ENCODE measurements at regions not wholly inside any gene's neighbourhood (a gene's known extent, or its start where the extent isn't known, plus 50 kb on each side); places are given as distances from the start of the nearest gene placed in this dataset.

DNA sequence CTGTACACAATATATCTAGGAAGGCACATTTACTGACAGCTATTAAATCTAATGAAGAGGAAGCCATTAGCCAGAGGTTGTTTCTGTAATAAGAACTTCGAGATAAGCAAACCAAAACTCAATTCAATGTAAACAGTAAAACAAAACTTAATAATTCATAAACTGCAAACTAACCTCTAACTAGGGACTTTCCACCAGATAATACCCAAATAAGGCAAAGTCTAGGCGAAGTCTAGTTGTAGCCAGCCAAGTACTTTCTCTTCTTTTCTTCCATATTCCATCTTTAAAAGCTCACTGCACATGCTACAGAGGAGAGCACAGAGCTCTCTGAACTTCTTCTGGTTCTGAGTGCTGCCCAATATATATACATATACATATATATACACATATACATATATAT, 229.9 kb upstream of the ANO5 start:
- TF ChIP-seq EP300 (IDR thresholded peaks at IDR 0.05): no peak
- TF ChIP-seq POLR2A (IDR thresholded peaks at IDR 0.05): no peak
- TF ChIP-seq, protein P1, sequence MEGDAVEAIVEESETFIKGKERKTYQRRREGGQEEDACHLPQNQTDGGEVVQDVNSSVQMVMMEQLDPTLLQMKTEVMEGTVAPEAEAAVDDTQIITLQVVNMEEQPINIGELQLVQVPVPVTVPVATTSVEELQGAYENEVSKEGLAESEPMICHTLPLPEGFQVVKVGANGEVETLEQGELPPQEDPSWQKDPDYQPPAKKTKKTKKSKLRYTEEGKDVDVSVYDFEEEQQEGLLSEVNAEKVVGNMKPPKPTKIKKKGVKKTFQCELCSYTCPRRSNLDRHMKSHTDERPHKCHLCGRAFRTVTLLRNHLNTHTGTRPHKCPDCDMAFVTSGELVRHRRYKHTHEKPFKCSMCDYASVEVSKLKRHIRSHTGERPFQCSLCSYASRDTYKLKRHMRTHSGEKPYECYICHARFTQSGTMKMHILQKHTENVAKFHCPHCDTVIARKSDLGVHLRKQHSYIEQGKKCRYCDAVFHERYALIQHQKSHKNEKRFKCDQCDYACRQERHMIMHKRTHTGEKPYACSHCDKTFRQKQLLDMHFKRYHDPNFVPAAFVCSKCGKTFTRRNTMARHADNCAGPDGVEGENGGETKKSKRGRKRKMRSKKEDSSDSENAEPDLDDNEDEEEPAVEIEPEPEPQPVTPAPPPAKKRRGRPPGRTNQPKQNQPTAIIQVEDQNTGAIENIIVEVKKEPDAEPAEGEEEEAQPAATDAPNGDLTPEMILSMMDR (IDR thresholded peaks at IDR 0.05): no peak
- Histone ChIP-seq H3K27ac (no peak overlapping the region), H3K4me1 (no peaks in the 10 kb centered on the region)

DNA sequence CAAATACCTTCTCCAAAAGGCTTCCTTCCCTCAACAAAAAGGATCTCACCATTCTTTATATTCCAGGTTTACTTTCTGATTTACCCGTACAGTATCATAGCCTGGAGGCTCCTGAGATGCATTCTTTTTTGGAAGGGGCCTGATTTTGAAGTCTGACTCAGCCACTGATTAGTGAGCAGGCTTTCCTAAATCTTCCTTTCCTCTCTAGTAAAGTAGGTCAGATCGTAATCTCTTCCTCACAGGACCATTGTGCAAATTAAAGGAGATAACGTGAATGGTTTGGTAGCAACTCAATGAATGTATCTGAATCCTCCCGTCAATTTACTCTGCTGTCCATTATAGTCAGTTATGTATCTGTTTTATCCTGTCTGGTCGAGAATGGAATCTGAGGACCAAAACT, 227.7 kb upstream of the ANO5 start:
- TF ChIP-seq POLR2A (IDR thresholded peaks at IDR 0.05) (no peak), EP300 (IDR thresholded peaks at IDR 0.05) (no peak)
- TF ChIP-seq, protein P1 (IDR thresholded peaks at IDR 0.05): no peak
- Histone ChIP-seq H3K27ac (no peak overlapping the region), H3K4me3 (no peak overlapping the region), H3K4me1 (no peaks in the 10 kb centered on the region), H3K27me3 (no peaks in the 10 kb centered on the region), H3K36me3 (no peaks in the 10 kb centered on the region), H3K9me3 (no peaks in the 10 kb centered on the region)
- no peak for DNase-seq (ENCODE audit: low spot score in 2 of 2)
- 52 to 58% methylated on average over 5 of the region's 5 CpGs for WGBS, 2 donors

More for the DNA sequence above, 229.9 kb upstream of the ANO5 start:
- Histone ChIP-seq H3K27me3 (no peaks in the 10 kb centered on the region), H3K9me3 (no peaks in the 10 kb centered on the region), H3K36me3 (no peaks in the 10 kb centered on the region), H3K4me3 (no peak overlapping the region)
- DNase-seq (ENCODE audit: low spot score in 2 of 2): no peak
- WGBS, 2 donors: 42 to 62% methylated on average over 2 of the region's 2 CpGs

DNA sequence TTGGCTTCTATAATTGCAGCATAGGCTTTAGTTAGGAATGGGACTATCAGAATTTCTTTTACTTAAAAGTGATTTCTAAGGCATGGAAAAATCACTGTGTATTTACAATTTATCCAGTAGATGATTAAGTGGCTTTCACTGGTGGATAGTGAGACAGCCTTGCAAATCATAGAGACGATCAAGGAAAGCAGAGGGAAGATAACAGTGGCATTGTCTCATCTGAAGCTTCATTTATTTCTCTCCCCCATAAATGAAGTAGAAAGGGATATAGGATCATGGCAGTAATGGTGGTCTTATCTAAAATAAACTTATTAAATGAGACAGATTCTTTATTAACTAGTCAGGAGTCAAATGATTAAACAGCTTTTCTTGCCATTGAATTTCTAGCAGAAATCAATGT, 224.2 kb upstream of the ANO5 start:
- TF ChIP-seq POLR2A (IDR thresholded peaks at IDR 0.05): no peak
- Histone ChIP-seq H3K27me3 (no peaks in the 10 kb centered on the region), H3K27ac (no peak overlapping the region), H3K4me3 (no peak overlapping the region), H3K9me3 (no peaks in the 10 kb centered on the region), H3K4me1 (no peaks in the 10 kb centered on the region), H3K36me3 (no peaks in the 10 kb centered on the region)
- DNase-seq (ENCODE audit: low spot score in 2 of 2): no peak
- WGBS, 2 donors: 46 to 59% methylated on average over 1 of the region's 1 CpG

DNA sequence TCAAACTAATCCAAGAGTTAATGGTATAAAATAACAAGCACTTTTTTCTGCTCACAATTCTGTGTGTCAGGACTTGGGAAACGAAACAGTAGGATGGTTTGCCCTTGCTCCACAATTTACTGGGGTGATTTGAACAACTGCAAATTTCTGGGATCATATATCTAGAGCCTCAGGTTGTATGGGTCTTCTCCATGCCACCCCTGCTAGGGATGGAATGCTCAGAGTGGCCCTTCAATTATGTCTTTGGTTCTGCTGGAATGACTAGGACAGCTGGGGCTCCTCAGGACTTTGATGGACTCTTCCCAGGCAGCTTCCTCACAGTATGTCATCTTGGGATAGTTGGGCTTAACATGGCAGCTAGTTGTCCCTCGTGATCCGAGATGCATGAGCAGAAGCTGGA, 223.0 kb upstream of the ANO5 start:
- Histone ChIP-seq H3K4me3 (no peak overlapping the region), H3K4me1 (no peaks in the 10 kb centered on the region)
- TF ChIP-seq POLR2A (IDR thresholded peaks at IDR 0.05) (no peak), EP300 (IDR thresholded peaks at IDR 0.05) (no peak)
- TF ChIP-seq, protein P1 (IDR thresholded peaks at IDR 0.05): no peak

DNA sequence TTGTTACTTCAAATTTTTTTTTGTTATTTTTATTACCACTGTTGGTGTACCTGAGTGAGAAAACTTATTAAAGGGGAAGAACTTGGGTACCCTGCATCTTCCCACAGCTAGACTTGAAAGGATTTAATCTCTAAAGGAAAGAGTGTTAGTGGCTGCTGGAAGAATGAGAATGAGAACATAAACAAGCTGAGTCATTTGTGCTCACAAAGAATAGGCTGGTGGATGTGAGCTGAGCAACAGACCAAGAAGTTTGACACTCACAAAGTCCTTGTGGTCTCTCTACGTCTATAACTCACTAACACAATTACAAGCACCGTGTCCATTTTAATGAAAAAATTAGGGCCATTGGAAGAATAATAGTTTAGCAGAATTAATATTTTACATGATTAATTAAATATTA, 217.6 kb upstream of the ANO5 start:
- WGBS, 2 donors: 38 to 44% methylated on average over 2 of the region's 2 CpGs
- no peaks in the 10 kb centered on the region for H3K9me3 ChIP-seq

More for the DNA sequence above, 223.0 kb upstream of the ANO5 start:
- Histone ChIP-seq H3K9me3 (no peaks in the 10 kb centered on the region), H3K27me3 (no peaks in the 10 kb centered on the region), H3K27ac (no peak overlapping the region), H3K36me3 (no peaks in the 10 kb centered on the region)
- 72 to 73% methylated on average over 3 of the region's 3 CpGs for WGBS, 2 donors
- no peak for DNase-seq (ENCODE audit: low spot score in 2 of 2)

More for the DNA sequence above, 217.6 kb upstream of the ANO5 start:
- Histone ChIP-seq H3K36me3 (no peaks in the 10 kb centered on the region), H3K4me3 (no peak overlapping the region), H3K4me1 (no peaks in the 10 kb centered on the region), H3K27me3 (no peaks in the 10 kb centered on the region), H3K27ac (no peak overlapping the region)
- no peak for DNase-seq (ENCODE audit: low spot score in 2 of 2)
- TF ChIP-seq EP300 (IDR thresholded peaks at IDR 0.05) (no peak), POLR2A (IDR thresholded peaks at IDR 0.05) (no peak)
- TF ChIP-seq, protein P1 (IDR thresholded peaks at IDR 0.05): no peak

Measured in tibial nerve (tissue), 4 donors.